ENCODE measurements at regions not wholly inside any gene's neighbourhood (a gene's known extent, or its start where the extent isn't known, plus 50 kb on each side); places are given as distances from the start of the nearest gene placed in this dataset.

DNA sequence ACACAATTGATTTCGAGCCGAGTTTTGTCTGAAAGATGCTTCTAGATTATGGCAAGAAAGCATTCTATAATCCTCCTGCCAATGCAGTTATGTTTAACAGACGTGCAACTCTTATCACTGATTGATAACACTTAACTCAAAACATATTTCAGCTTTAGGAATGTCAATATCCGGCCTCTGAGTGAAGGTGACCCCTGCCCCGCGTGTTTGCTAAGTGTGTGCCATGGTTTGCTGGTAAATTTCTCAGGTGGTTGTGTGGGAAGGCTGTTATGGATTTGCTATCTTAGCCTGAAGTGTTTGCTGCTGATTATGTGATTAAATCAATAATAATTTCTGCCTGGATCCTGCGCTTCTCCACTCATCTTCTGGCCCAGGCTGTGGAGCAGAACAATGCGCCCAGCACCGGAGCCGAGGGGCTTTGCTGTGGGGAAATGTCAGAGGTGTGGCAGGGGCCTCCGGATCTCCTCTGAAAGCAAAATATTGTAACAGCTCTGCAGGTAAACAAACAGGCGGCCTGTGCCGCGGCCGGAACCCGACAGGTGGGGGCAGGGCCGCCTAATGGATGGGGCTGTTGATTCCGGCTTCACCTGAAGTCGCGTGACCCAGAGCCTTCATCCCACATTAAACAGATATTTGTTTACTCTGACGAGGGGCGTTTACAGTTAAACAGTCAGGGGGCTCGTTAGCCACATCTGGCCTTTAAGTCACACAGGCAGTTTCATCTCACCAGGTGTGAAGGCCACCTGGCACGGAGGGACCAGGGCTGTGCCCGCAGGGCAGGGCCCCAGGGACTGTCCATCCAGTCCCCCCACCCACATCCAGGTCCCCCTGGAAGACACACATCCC, 210.7 kb upstream of the SALL3 start:
- Mint-ChIP-seq H3K36me3 (ENCODE audit: low read depth) (no peaks in the 10 kb centered on the region), H3K27me3 (ENCODE audit: low read depth) (peaks cover 2% of the 10 kb centered on the region), H3K9me3 (ENCODE audit: insufficient read depth) (no peaks in the 10 kb centered on the region), H3K4me3 (no peak overlapping the region), H3K27ac (no peak overlapping the region), H3K4me1 (ENCODE audit: low read depth) (no peaks in the 10 kb centered on the region)
- no peak for ATAC-seq
- DNase-seq: no peak
- POLR2A ChIA-PET: no interaction called here
- CTCF ChIA-PET: no interaction called here

- ATAC-seq (no peak), DNase-seq (no peak)
- Mint-ChIP-seq H3K27me3 (ENCODE audit: low read depth) (peaks cover 2% of the 10 kb centered on the region), H3K4me1 (ENCODE audit: low read depth) (no peaks in the 10 kb centered on the region), H3K27ac (no peak overlapping the region), H3K36me3 (ENCODE audit: low read depth) (no peaks in the 10 kb centered on the region), H3K9me3 (ENCODE audit: insufficient read depth) (no peaks in the 10 kb centered on the region), H3K4me3 (no peak overlapping the region)
- ChIA-PET CTCF (no interaction called here), POLR2A (interaction anchor here (0.6 kb wide), 1 partner anchor 51 kb away, joined by 4 read pairs; no protein-coding TSS in a partner anchor)
Measured at GRCh38 chr18:78769502-78770105, 210.0 kb upstream of the SALL3 start.

DNA sequence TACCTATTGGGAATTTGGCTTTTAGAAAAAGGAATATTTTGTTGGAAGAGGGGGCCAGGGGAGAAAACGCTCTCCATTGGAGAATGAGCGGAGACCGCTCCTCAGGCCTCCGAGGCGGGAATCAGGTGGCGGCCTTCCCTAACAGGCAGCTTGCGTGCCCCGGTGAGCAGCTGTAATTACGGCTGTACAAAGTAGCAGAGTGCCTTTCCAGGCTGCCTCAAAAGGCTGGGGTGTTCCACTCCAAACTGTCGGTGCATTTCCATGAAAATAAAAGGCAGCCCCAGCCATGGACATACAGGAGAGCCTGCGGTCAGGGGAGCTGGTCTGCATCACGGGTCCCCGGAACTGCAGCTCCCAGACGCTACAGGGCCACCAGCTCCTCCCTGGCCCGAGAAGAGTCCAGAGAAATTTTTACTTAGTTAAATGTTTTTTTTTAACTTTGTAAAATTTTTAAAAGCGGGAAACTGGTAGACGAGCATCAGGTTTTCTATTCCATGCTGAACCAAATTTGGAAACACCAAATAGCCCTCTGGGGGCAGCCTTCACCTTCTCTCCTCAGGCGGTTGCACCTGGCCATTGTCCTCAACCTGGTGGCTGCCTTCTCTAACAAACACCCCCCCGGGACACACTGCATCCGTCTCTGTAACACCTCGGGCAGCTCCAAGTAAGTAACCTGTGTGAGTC, 209.3 kb upstream of the SALL3 start:
- Mint-ChIP-seq H3K36me3 (ENCODE audit: low read depth) (no peaks in the 10 kb centered on the region), H3K4me1 (ENCODE audit: low read depth) (no peaks in the 10 kb centered on the region), H3K27ac (no peak overlapping the region), H3K9me3 (ENCODE audit: insufficient read depth) (no peaks in the 10 kb centered on the region), H3K27me3 (ENCODE audit: low read depth) (peaks cover 2% of the 10 kb centered on the region), H3K4me3 (no peak overlapping the region)
- ChIA-PET CTCF (no interaction called here), POLR2A (interaction anchor here (0.6 kb wide), 1 partner anchor 50 kb away, joined by 4 read pairs; no protein-coding TSS in a partner anchor)
- DNase-seq: no peak
- ATAC-seq: no peak

- ChIA-PET CTCF (no interaction called here), POLR2A (no interaction called here)
- Mint-ChIP-seq H3K36me3 (ENCODE audit: low read depth) (no peaks in the 10 kb centered on the region), H3K4me1 (ENCODE audit: low read depth) (no peaks in the 10 kb centered on the region), H3K9me3 (ENCODE audit: insufficient read depth) (no peaks in the 10 kb centered on the region), H3K4me3 (no peak overlapping the region), H3K27me3 (ENCODE audit: low read depth) (peaks cover 2% of the 10 kb centered on the region), H3K27ac (no peak overlapping the region)
- ATAC-seq: no peak
- DNase-seq: no peak
Measured at GRCh38 chr18:78770823-78771139, 208.8 kb upstream of the SALL3 start.

DNA sequence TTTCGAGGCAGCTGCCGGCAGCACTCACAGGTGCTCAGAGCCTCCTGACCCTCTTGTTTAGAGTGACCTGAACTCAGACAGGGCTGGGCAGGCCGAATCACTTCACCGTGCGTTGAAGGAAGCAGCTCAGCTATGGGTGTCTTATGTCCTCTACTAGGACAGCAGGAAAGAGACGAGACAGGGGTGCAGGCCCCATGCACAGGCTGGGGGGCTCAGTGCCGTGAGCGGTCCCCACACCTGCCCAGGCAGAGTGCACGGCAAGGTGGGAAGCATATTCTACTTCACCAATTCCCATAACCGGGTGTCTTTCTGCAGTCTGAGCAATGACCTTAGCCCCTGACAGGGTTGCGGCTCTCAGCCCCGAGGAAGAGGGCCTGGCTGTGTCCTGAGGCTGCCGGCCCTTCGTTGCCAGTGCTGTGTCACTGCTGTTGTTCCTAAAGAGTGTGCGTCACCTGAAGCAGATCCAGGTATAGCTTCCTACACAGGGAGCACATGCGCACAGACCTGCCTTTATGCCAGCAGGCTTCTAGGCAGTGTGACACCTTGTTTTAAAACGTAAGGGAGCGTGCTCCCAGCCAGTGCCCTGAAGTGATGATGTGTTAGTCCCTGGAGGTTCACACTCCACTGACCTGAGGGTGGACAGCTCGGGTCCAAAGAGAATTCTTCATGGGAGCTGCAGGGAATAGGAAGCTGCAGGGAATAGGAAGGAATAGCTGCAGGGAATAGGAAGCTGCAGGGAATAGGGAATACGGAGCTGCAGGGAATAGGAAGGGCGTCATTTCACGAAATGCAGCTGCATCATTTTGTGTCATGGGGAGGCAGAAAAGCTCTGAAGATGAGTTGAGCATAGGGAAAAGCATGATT, 207.9 kb upstream of the SALL3 start:
- H3K36me3 Mint-ChIP-seq (ENCODE audit: low read depth): no peaks in the 10 kb centered on the region
- H3K4me3 Mint-ChIP-seq: no peak overlapping the region
- no peak overlapping the region for H3K27ac Mint-ChIP-seq
- CTCF ChIA-PET: no interaction called here
- no peaks in the 10 kb centered on the region for H3K4me1 Mint-ChIP-seq (ENCODE audit: low read depth)
- POLR2A ChIA-PET: no interaction called here
- no peak for ATAC-seq
- no peaks in the 10 kb centered on the region for H3K9me3 Mint-ChIP-seq (ENCODE audit: insufficient read depth)
- H3K27me3 Mint-ChIP-seq (ENCODE audit: low read depth): peaks cover 2% of the 10 kb centered on the region
- no peak for DNase-seq

- DNase-seq: no peak
- Mint-ChIP-seq H3K36me3 (ENCODE audit: low read depth) (no peaks in the 10 kb centered on the region), H3K4me1 (ENCODE audit: low read depth) (no peaks in the 10 kb centered on the region), H3K9me3 (ENCODE audit: insufficient read depth) (no peaks in the 10 kb centered on the region), H3K27me3 (ENCODE audit: low read depth) (peaks cover 2% of the 10 kb centered on the region), H3K4me3 (no peak overlapping the region), H3K27ac (no peak overlapping the region)
- no peak for ATAC-seq
- POLR2A ChIA-PET: no interaction called here
- CTCF ChIA-PET: no interaction called here
Measured at GRCh38 chr18:78772360-78773302, 207.0 kb upstream of the SALL3 start.

GRCh38 chr18:78773303-78773755, 206.3 kb upstream of the SALL3 start:
- no peaks in the 10 kb centered on the region for H3K9me3 Mint-ChIP-seq (ENCODE audit: insufficient read depth)
- H3K27me3 Mint-ChIP-seq (ENCODE audit: low read depth): peaks cover 2% of the 10 kb centered on the region
- H3K27ac Mint-ChIP-seq: no peak overlapping the region
- no peak overlapping the region for H3K4me3 Mint-ChIP-seq
- DNase-seq (no peak), ATAC-seq (no peak)
- ChIA-PET CTCF (no interaction called here), POLR2A (no interaction called here)
- H3K4me1 Mint-ChIP-seq (ENCODE audit: low read depth): no peaks in the 10 kb centered on the region
- no peaks in the 10 kb centered on the region for H3K36me3 Mint-ChIP-seq (ENCODE audit: low read depth)

- Mint-ChIP-seq H3K4me1 (ENCODE audit: low read depth) (no peaks in the 10 kb centered on the region), H3K9me3 (ENCODE audit: insufficient read depth) (no peaks in the 10 kb centered on the region), H3K36me3 (ENCODE audit: low read depth) (no peaks in the 10 kb centered on the region), H3K27me3 (ENCODE audit: low read depth) (no peaks in the 10 kb centered on the region), H3K27ac (no peak overlapping the region), H3K4me3 (no peak overlapping the region)
- DNase-seq (no peak), ATAC-seq (no peak)
- CTCF ChIA-PET: no interaction called here
- POLR2A ChIA-PET: no interaction called here
Measured at GRCh38 chr18:78773819-78774218, 205.8 kb upstream of the SALL3 start.

- no peaks in the 10 kb centered on the region for H3K4me1 Mint-ChIP-seq (ENCODE audit: low read depth)
- H3K4me3 Mint-ChIP-seq: no peak overlapping the region
- no peaks in the 10 kb centered on the region for H3K36me3 Mint-ChIP-seq (ENCODE audit: low read depth)
- no peak for DNase-seq
- no peak overlapping the region for H3K27ac Mint-ChIP-seq
- ChIA-PET CTCF (no interaction called here), POLR2A (no interaction called here)
- no peaks in the 10 kb centered on the region for H3K27me3 Mint-ChIP-seq (ENCODE audit: low read depth)
- no peak for ATAC-seq
- no peaks in the 10 kb centered on the region for H3K9me3 Mint-ChIP-seq (ENCODE audit: insufficient read depth)
Measured at GRCh38 chr18:78774741-78775141, 204.9 kb upstream of the SALL3 start.

DNA sequence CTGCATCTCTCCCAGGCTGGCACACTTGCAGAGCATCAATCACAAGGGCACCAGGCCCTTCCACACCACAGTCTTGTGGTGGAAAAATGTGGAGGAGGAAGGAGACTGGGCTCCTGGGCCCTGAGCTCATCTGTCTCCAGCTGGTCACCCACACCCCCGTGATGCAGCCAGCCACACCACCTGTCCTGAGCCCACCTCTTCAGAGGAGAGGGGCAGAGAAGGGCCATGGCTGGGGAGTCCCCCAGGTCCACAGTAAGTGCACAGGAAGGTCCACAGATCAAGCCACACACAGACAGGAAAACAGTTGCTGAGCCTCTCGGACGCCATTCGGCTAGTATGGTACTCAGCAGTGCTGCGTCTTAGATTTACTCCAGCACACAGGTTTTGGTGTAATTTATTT, 203.5 kb upstream of the SALL3 start:
- Mint-ChIP-seq H3K4me3 (no peak overlapping the region), H3K27me3 (ENCODE audit: low read depth) (no peaks in the 10 kb centered on the region), H3K4me1 (ENCODE audit: low read depth) (no peaks in the 10 kb centered on the region), H3K36me3 (ENCODE audit: low read depth) (no peaks in the 10 kb centered on the region), H3K27ac (no peak overlapping the region), H3K9me3 (ENCODE audit: insufficient read depth) (no peaks in the 10 kb centered on the region)
- DNase-seq: no peak
- ChIA-PET POLR2A (no interaction called here), CTCF (no interaction called here)
- no peak for ATAC-seq

- H3K36me3 Mint-ChIP-seq (ENCODE audit: low read depth): no peaks in the 10 kb centered on the region
- no peak overlapping the region for H3K27ac Mint-ChIP-seq
- no peaks in the 10 kb centered on the region for H3K4me1 Mint-ChIP-seq (ENCODE audit: low read depth)
- H3K4me3 Mint-ChIP-seq: no peak overlapping the region
- no peak for ATAC-seq
- H3K27me3 Mint-ChIP-seq (ENCODE audit: low read depth): no peaks in the 10 kb centered on the region
- ChIA-PET POLR2A (no interaction called here), CTCF (no interaction called here)
- no peaks in the 10 kb centered on the region for H3K9me3 Mint-ChIP-seq (ENCODE audit: insufficient read depth)
- DNase-seq: no peak
Measured at GRCh38 chr18:78776706-78777285, 202.8 kb upstream of the SALL3 start.

Data from activated CD8-positive, alpha-beta T cell treated with anti-CD3 and anti-CD28 coated beads, Interleukin-2, amount 10 ng/mL, durations not matched to agents 7 days and 5 days (primary cell).